HEK293T (cell line): ENCODE measurements at regions not wholly inside any gene's neighbourhood (a gene's known extent, or its start where the extent isn't known, plus 50 kb on each side); places are given as distances from the start of the nearest gene placed in this dataset.

ENCODE experiments used
- ELF4 ChIP-seq: fragments of 450-650 bp; IDR thresholded peaks from 2 replicates; pipeline ENCODE4 v1.6.1; 2017; ENCODE audit warnings: antibody characterized with exemption
- FOXA1 ChIP-seq: fragments of 450-650 bp; IDR thresholded peaks from 2 replicates; pipeline ENCODE4 v1.6.1; 2016; ENCODE audit warnings: mild to moderate bottlenecking
- SP1 ChIP-seq: fragments of 450-650 bp; IDR thresholded peaks from 2 replicates; pipeline ENCODE4 v1.6.1; 2017

- TF ChIP-seq FOXA1 (no peak), ELF4 (no peak), SP1 (no peak)
Measured at GRCh38 chr1:181208083-181208482, 119.6 kb downstream of the IER5 start.
